Left ventricle myocardium inferior (tissue), 1 donor: ENCODE measurements at regions not wholly inside any gene's neighbourhood (a gene's known extent, or its start where the extent isn't known, plus 50 kb on each side); places are given as distances from the start of the nearest gene placed in this dataset.
A peak's percentile ranks its signal among the peaks of the same experiment; 100 is the strongest.

ENCODE experiments used
- DNase-seq: peaks from one replicate; pipeline ENCODE4 v3.0.0-alpha.2; 2020
- H3K27ac ChIP-seq: fragments of 200-600 bp; replicated peaks from 2 replicates; pipeline ENCODE4 v1.8.0; 2021
- H3K27me3 ChIP-seq: fragments of 200-600 bp; 2 replicates; pipeline ENCODE4 v1.8.0; 2021; ENCODE audit warnings: low read depth
- H3K36me3 ChIP-seq: fragments of 200-600 bp; 2 replicates; pipeline ENCODE4 v1.8.0; 2021
- H3K4me1 ChIP-seq: fragments of 200-600 bp; 2 replicates; pipeline ENCODE4 v1.8.0; 2021
- H3K4me3 ChIP-seq: fragments of 200-600 bp; 2 replicates; pipeline ENCODE4 v1.8.0; 2021; ENCODE audit warnings: mild to moderate bottlenecking, moderate library complexity
- H3K9me3 ChIP-seq: fragments of 200-600 bp; replicated peaks from 2 replicates; pipeline ENCODE4 v1.8.0; 2021
- intact Hi-C: fragments of 100-400 bp; cut with micrococcal nuclease; formaldehyde crosslinking; loops from one replicate; pipeline ENCODE4 v1.11.0; 2022
- TF ChIP-seq, protein P1 (sequence below): fragments of 200-600 bp; IDR thresholded peaks from 2 replicates; pipeline ENCODE4 v1.8.0; 2021; ENCODE audit warnings: antibody characterized with exemption, mild to moderate bottlenecking, borderline replicate concordance
- donor health status: DM: no; HTN: yes; CAD: no; lungs with severe emphysema.

DNA sequence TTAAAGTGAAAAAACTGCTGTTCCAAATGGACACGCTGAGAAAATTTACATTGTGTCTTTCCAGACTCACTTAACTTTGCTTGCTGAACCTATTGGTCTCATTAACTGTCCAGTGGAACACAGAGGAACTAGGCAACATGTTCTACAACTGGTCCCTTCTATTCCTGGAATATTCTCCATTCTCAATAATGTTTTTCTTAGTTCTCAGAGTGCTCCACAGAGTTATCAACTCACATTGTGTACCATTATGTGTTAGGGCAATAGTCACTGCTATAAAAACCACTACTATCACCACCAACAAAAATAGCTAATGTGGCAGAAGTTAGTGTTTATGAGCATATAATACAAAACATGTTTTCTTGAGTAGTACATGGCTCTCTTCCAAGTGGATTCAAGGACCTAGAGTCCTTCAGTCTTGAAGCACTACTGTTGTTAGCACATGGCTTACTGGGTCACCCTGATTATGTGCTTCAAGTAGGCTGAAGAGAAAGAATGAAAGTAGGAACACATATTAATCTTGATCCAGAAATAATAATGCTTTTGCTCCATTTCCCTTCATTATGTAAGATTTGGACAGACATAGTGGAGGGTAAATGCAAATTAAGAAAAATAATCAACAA, 865.3 kb upstream of the HS3ST1 start:
- intact Hi-C loops = no loop called here
- Histone ChIP-seq H3K27me3 (no peaks in the 10 kb centered on the region), H3K4me1 (peaks cover 5% of the 10 kb centered on the region), H3K27ac (no peak overlapping the region), H3K36me3 (no peaks in the 10 kb centered on the region), H3K9me3 (no peaks in the 10 kb centered on the region), H3K4me3 (no peak overlapping the region)
- no peak for DNase-seq
- TF ChIP-seq, protein P1, sequence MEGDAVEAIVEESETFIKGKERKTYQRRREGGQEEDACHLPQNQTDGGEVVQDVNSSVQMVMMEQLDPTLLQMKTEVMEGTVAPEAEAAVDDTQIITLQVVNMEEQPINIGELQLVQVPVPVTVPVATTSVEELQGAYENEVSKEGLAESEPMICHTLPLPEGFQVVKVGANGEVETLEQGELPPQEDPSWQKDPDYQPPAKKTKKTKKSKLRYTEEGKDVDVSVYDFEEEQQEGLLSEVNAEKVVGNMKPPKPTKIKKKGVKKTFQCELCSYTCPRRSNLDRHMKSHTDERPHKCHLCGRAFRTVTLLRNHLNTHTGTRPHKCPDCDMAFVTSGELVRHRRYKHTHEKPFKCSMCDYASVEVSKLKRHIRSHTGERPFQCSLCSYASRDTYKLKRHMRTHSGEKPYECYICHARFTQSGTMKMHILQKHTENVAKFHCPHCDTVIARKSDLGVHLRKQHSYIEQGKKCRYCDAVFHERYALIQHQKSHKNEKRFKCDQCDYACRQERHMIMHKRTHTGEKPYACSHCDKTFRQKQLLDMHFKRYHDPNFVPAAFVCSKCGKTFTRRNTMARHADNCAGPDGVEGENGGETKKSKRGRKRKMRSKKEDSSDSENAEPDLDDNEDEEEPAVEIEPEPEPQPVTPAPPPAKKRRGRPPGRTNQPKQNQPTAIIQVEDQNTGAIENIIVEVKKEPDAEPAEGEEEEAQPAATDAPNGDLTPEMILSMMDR = no peak

DNA sequence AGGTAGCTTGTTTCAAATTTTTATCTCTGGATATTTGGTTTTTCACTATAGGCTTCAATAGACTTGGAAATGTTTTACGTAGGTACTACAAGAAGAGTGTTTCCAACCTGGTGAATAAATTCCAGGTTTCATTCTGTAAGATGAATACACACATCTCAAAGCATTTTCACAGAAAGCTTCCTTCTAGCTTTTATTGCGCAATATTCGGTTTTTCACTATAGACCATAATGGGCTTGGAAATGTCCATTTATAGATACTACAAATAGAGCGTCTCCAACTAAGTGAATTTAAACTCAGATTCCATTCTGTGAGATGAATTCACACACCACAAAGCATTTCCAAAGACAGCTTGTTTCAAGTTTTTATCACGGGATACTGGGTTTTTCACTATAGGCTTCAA, 857.7 kb upstream of the HS3ST1 start:
- H3K4me1 ChIP-seq = no peaks in the 10 kb centered on the region
- no peak overlapping the region for H3K4me3 ChIP-seq
- TF ChIP-seq, protein P1 = no peak
- H3K27ac ChIP-seq = no peak overlapping the region
- peaks cover 13% of the 10 kb centered on the region for H3K9me3 ChIP-seq
- no peaks in the 10 kb centered on the region for H3K27me3 ChIP-seq
- DNase-seq = no peak
- no peaks in the 10 kb centered on the region for H3K36me3 ChIP-seq
- intact Hi-C loops = no loop called here

DNA sequence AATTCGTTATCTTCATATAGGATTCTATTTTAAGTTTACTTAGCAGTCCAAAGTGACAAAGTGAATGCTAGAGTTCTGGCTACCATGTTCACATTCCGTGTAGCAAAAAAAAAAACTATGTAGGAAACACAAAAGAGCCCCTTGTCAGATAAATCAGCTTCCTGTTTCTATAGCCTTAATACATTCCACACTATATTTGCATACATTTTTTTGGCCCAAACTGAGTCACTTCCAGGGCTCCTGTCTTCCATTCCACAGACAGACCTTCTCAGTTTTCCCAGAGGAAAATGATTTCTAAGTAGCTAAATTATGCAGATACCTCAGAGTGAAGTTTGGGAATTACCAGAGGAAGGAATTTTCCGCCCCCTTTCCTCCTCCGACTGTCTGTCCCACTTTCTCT, 841.9 kb upstream of the HS3ST1 start:
- H3K4me1 ChIP-seq = peaks cover 10% of the 10 kb centered on the region
- intact Hi-C loops = no loop called here
- TF ChIP-seq, protein P1 = no peak
- H3K4me3 ChIP-seq = no peak overlapping the region
- H3K9me3 ChIP-seq = no peaks in the 10 kb centered on the region
- DNase-seq = no peak
- no peak overlapping the region for H3K27ac ChIP-seq
- H3K36me3 ChIP-seq = no peaks in the 10 kb centered on the region
- no peaks in the 10 kb centered on the region for H3K27me3 ChIP-seq

DNA sequence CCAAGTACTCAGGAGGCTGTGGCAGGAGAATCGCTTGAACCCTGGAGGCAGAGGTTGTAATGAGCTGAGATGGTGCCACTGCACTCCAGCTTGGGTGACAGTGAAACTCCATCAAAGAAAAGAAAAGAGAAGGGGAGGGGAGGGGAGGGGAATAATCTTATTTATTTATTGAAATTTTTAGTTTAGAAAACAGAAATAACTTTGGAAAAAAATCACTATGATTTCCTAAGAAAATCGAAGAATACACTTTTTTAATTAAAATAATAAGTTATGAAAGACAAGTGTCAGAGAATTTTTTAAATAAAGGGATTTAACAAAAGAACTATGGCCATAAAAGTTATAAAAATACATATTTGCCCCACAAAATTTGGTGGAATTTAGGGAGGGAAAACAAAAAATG, 836.9 kb upstream of the HS3ST1 start:
- no peaks in the 10 kb centered on the region for H3K9me3 ChIP-seq
- intact Hi-C loops = no loop called here
- H3K27ac ChIP-seq = no peak overlapping the region
- no peak for DNase-seq
- no peaks in the 10 kb centered on the region for H3K27me3 ChIP-seq
- H3K4me3 ChIP-seq = no peak overlapping the region
- TF ChIP-seq, protein P1 = no peak
- H3K4me1 ChIP-seq = peaks cover 11% of the 10 kb centered on the region
- H3K36me3 ChIP-seq = no peaks in the 10 kb centered on the region

- H3K4me1 ChIP-seq = peaks cover 6% of the 10 kb centered on the region
- peaks cover 3% of the 10 kb centered on the region for H3K9me3 ChIP-seq
- H3K27ac ChIP-seq = peak overlapping the region; percentile 43
- no peaks in the 10 kb centered on the region for H3K36me3 ChIP-seq
- no peaks in the 10 kb centered on the region for H3K27me3 ChIP-seq
- intact Hi-C loops = no loop called here
- DNase-seq = no peak
- TF ChIP-seq, protein P1 = no peak
- no peak overlapping the region for H3K4me3 ChIP-seq
Measured at GRCh38 chr4:12260453-12260852, 831.8 kb upstream of the HS3ST1 start.
